ENCODE measurements at regions not wholly inside any gene's neighbourhood (a gene's known extent, or its start where the extent isn't known, plus 50 kb on each side); places are given as distances from the start of the nearest gene placed in this dataset.

DNA sequence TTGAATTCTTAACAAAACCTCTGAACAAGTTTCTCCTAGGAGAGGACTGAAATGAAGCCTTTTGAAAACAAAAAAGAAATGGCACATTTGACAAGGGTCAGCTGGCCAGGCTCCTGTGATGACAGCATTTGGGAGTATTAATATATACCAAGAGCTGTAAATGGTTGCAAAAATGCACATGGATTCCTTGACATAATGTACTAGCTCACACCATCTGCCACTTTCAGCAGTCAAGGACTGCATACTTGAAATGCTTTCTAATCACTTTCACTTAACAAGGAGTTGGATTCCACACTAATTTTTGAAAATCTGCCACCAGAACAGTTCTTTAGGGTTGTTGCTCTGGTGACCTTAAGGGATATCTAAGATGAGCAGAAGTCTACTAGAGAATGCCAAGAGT, 236.7 kb upstream of the TOX3 start:
- TF ChIP-seq, protein P1, sequence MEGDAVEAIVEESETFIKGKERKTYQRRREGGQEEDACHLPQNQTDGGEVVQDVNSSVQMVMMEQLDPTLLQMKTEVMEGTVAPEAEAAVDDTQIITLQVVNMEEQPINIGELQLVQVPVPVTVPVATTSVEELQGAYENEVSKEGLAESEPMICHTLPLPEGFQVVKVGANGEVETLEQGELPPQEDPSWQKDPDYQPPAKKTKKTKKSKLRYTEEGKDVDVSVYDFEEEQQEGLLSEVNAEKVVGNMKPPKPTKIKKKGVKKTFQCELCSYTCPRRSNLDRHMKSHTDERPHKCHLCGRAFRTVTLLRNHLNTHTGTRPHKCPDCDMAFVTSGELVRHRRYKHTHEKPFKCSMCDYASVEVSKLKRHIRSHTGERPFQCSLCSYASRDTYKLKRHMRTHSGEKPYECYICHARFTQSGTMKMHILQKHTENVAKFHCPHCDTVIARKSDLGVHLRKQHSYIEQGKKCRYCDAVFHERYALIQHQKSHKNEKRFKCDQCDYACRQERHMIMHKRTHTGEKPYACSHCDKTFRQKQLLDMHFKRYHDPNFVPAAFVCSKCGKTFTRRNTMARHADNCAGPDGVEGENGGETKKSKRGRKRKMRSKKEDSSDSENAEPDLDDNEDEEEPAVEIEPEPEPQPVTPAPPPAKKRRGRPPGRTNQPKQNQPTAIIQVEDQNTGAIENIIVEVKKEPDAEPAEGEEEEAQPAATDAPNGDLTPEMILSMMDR (IDR thresholded peaks at IDR 0.05), result no peak
- TF ChIP-seq POLR2A (IDR thresholded peaks at IDR 0.05), result no peak
